ENCODE measurements at regions not wholly inside any gene's neighbourhood (a gene's known extent, or its start where the extent isn't known, plus 50 kb on each side); places are given as distances from the start of the nearest gene placed in this dataset.

GRCh38 chr10:124252097-124252715, 158.8 kb upstream of the CHST15 start:
- TF ChIP-seq POLR2A (IDR thresholded peaks at IDR 0.05) (no peak), CTCF (IDR thresholded peaks at IDR 0.05) (no peak)
- no peak for DNase-seq
- no peak for ATAC-seq
- WGBS (ENCODE audit: insufficient coverage, low coverage, low lambda C conversion rate, missing lambda C conversion rate) = 38% methylated on average over 3 of the region's 8 CpGs
- Histone ChIP-seq H3K4me1 (no peaks in the 10 kb centered on the region), H3K27me3 (no peaks in the 10 kb centered on the region), H3K36me3 (no peaks in the 10 kb centered on the region), H3K27ac (no peak overlapping the region), H3K4me3 (no peak overlapping the region), H3K9me3 (no peaks in the 10 kb centered on the region)
- intact Hi-C loops (cut with DNase I) = no loop called here

- Histone ChIP-seq H3K4me3 (no peak overlapping the region), H3K36me3 (no peaks in the 10 kb centered on the region), H3K27ac (no peak overlapping the region), H3K27me3 (no peaks in the 10 kb centered on the region), H3K9me3 (no peaks in the 10 kb centered on the region), H3K4me1 (no peaks in the 10 kb centered on the region)
- ATAC-seq (no peak), DNase-seq (no peak)
- intact Hi-C loops (cut with DNase I) = no loop called here
- TF ChIP-seq CTCF (IDR thresholded peaks at IDR 0.05) (no peak), POLR2A (IDR thresholded peaks at IDR 0.05) (no peak)
- 30% methylated on average over 4 of the region's 4 CpGs for WGBS (ENCODE audit: insufficient coverage, low coverage, low lambda C conversion rate, missing lambda C conversion rate)
Observed at GRCh38 chr10:124251317-124252065, 158.1 kb upstream of the CHST15 start.

GRCh38 chr10:124250506-124250905, 157.1 kb upstream of the CHST15 start:
- no peaks in the 10 kb centered on the region for H3K4me1 ChIP-seq
- H3K9me3 ChIP-seq = no peaks in the 10 kb centered on the region
- H3K36me3 ChIP-seq = no peaks in the 10 kb centered on the region
- peak in 1 of 3 donors; percentile 31 for DNase-seq
- no peak overlapping the region for H3K27ac ChIP-seq
- 41% methylated on average over 3 of the region's 6 CpGs for WGBS (ENCODE audit: insufficient coverage, low coverage, low lambda C conversion rate, missing lambda C conversion rate)
- no peaks in the 10 kb centered on the region for H3K27me3 ChIP-seq
- intact Hi-C loops (cut with DNase I) = no loop called here
- no peak for ATAC-seq
- TF ChIP-seq POLR2A (IDR thresholded peaks at IDR 0.05) = no peak
- no peak for TF ChIP-seq CTCF (IDR thresholded peaks at IDR 0.05)
- no peak overlapping the region for H3K4me3 ChIP-seq

- intact Hi-C loops (cut with DNase I) = no loop called here
- Histone ChIP-seq H3K4me3 (no peak overlapping the region), H3K27ac (no peak overlapping the region), H3K36me3 (no peaks in the 10 kb centered on the region), H3K4me1 (no peaks in the 10 kb centered on the region), H3K27me3 (no peaks in the 10 kb centered on the region), H3K9me3 (no peaks in the 10 kb centered on the region)
- peak in 1 of 3 donors; percentile 39 for DNase-seq
- WGBS (ENCODE audit: insufficient coverage, low coverage, low lambda C conversion rate, missing lambda C conversion rate) = 38% methylated on average over 6 of the region's 8 CpGs
- ATAC-seq = no peak
- TF ChIP-seq POLR2A (IDR thresholded peaks at IDR 0.05) (no peak), CTCF (IDR thresholded peaks at IDR 0.05) (peak in 1 of 4 donors; percentile 6)
Observed at GRCh38 chr10:124249812-124250432, 156.5 kb upstream of the CHST15 start.
